Gastrocnemius medialis (tissue), 4 donors: ENCODE measurements at regions not wholly inside any gene's neighbourhood (a gene's known extent, or its start where the extent isn't known, plus 50 kb on each side); places are given as distances from the start of the nearest gene placed in this dataset.

Experiments used
- POLR2A ChIP-seq, 2 donors: fragments of 450-650 bp; IDR thresholded peaks; one replicate each; pipeline ENCODE4 v1.6.1; 2017; ENCODE audit warnings: antibody characterized with exemption in 2 of 2, mild to moderate bottlenecking in 2 of 2, moderate library complexity in 2 of 2
- TF ChIP-seq, protein P1 (sequence below), 5 experiments: fragments of 450-650 bp in 3 of 5; fragments of 200-600 bp in 2 of 5; sonication (generic) in 2 of 5; IDR thresholded peaks in 4 of 5; conservative IDR thresholded peaks in 1 of 5; 1 replicate in 4 of 5; 2 replicates in 1 of 5; pipeline ENCODE4 v1.5.1; 2016 to 2019; ENCODE audit warnings: antibody characterized with exemption in 5 of 5, mild to moderate bottlenecking in 3 of 5, moderate library complexity in 3 of 5

- TF ChIP-seq, protein P1, sequence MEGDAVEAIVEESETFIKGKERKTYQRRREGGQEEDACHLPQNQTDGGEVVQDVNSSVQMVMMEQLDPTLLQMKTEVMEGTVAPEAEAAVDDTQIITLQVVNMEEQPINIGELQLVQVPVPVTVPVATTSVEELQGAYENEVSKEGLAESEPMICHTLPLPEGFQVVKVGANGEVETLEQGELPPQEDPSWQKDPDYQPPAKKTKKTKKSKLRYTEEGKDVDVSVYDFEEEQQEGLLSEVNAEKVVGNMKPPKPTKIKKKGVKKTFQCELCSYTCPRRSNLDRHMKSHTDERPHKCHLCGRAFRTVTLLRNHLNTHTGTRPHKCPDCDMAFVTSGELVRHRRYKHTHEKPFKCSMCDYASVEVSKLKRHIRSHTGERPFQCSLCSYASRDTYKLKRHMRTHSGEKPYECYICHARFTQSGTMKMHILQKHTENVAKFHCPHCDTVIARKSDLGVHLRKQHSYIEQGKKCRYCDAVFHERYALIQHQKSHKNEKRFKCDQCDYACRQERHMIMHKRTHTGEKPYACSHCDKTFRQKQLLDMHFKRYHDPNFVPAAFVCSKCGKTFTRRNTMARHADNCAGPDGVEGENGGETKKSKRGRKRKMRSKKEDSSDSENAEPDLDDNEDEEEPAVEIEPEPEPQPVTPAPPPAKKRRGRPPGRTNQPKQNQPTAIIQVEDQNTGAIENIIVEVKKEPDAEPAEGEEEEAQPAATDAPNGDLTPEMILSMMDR (IDR thresholded peaks at IDR 0.05 in 4 of 5, conservative IDR thresholded peaks at IDR 0.05 in 1 of 5), result no peak
- TF ChIP-seq POLR2A (IDR thresholded peaks at IDR 0.05), result no peak
Observed at GRCh38 chr13:83815598-83815997, 66.7 kb downstream of the SLITRK1 start.
